Retinal pigment epithelial cell (primary cell): ENCODE measurements at regions not wholly inside any gene's neighbourhood (a gene's known extent, or its start where the extent isn't known, plus 50 kb on each side); places are given as distances from the start of the nearest gene placed in this dataset.

Source experiments
- DNase-seq: peaks from one replicate; pipeline ENCODE4 v3.0.0-alpha.2; 2010; ENCODE audit warnings: low read depth
- H3K4me3 ChIP-seq: 2 replicates; pipeline ENCODE4 v1.5.1; 2011; ENCODE audit warnings: mild to moderate bottlenecking, low read length, control low read depth, moderate library complexity
- TF ChIP-seq, protein P1 (sequence below): conservative IDR thresholded peaks from 2 replicates; pipeline ENCODE4 v1.5.1; 2011; ENCODE audit warnings: low read depth, low read length, control low read depth, inconsistent platforms

- TF ChIP-seq, protein P1, sequence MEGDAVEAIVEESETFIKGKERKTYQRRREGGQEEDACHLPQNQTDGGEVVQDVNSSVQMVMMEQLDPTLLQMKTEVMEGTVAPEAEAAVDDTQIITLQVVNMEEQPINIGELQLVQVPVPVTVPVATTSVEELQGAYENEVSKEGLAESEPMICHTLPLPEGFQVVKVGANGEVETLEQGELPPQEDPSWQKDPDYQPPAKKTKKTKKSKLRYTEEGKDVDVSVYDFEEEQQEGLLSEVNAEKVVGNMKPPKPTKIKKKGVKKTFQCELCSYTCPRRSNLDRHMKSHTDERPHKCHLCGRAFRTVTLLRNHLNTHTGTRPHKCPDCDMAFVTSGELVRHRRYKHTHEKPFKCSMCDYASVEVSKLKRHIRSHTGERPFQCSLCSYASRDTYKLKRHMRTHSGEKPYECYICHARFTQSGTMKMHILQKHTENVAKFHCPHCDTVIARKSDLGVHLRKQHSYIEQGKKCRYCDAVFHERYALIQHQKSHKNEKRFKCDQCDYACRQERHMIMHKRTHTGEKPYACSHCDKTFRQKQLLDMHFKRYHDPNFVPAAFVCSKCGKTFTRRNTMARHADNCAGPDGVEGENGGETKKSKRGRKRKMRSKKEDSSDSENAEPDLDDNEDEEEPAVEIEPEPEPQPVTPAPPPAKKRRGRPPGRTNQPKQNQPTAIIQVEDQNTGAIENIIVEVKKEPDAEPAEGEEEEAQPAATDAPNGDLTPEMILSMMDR: peak; percentile 88
- no peak for DNase-seq
Observed at GRCh38 chr15:69523010-69524001, 70.7 kb downstream of the RPLP1 start.

DNA sequence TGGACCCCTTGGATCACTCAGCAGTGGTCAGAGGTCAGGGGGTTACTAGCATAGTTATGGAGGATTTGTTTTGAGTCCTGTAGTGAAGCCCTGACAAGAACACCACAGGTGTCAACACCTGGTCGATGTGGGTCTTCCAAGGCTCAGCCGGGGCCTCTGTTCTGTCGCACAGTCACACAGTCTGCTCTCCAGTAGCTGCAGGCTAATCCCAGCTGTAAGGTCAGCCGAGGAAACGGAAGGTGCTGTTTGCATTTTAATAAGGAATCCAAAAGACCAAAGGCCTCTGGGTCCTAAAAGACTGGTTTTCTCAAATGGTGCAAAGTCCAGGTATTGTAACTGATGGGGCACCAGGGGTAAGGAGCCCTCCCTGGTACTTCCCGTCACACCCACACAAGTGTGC is 71.7 kb downstream of the RPLP1 start:
- DNase-seq: no peak
- no peak overlapping the region for H3K4me3 ChIP-seq
- TF ChIP-seq, protein P1: no peak

More at GRCh38 chr15:69523010-69524001, 70.7 kb downstream of the RPLP1 start:
- H3K4me3 ChIP-seq: no peak overlapping the region

DNA sequence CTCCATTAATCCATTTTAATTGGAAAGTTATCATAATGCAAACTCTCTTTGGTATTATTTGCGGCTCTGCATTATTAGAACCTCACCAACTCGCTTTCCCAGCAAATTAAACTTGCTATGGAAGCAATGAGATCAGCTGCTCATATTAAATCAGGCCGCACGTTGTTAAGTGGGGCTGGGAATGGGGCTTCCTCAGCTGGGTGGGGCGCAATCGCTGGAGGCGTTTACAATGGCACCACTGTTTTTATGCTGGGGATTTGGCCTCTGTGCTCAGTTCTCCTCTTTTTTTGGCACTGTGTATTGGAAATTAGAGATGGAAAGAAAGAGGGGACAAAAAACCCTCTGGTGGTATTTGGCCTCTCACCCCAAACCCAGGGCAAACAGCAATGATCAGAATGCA is 72.2 kb downstream of the RPLP1 start:
- TF ChIP-seq, protein P1: no peak
- no peak for DNase-seq
- no peak overlapping the region for H3K4me3 ChIP-seq

DNA sequence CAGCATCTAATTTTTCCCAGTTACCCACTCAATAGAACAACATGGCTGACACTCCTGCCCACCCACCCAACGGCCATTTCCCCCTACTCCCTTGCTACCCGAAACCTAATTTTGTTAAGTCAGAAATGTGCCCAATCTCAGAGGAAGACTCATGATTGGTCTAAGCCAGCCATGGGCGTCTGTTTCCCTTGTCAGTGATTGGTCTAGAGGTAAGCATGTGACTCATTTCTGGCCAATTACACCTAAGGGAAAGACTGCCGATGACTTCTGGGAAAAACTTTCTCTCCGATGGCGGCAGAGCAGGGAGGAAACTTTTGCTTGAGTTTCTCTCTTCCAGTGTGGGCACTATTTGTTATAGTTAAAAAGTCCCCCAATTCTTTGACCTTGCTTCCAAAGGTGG is 72.9 kb downstream of the RPLP1 start:
- TF ChIP-seq, protein P1: no peak
- DNase-seq: no peak
- no peak overlapping the region for H3K4me3 ChIP-seq

GRCh38 chr15:69526081-69527061 is 73.8 kb downstream of the RPLP1 start:
- TF ChIP-seq, protein P1: no peak
- no peak for DNase-seq
- H3K4me3 ChIP-seq: no peak overlapping the region

GRCh38 chr15:69529141-69529540 is 76.5 kb downstream of the RPLP1 start:
- no peak overlapping the region for H3K4me3 ChIP-seq

More at GRCh38 chr15:69529141-69529540, 76.5 kb downstream of the RPLP1 start:
- TF ChIP-seq, protein P1: no peak
- no peak for DNase-seq
